Esophagus mucosa (tissue), 1 donor: ENCODE measurements at regions not wholly inside any gene's neighbourhood (a gene's known extent, or its start where the extent isn't known, plus 50 kb on each side); places are given as distances from the start of the nearest gene placed in this dataset.

Source experiments
- ATAC-seq: fragments of 200-7000 bp; cut with Tn5 transposase; one replicate; pipeline ENCODE4 v1.9.1; 2020
- donor health status: DM: yes; HTN: yes; CAD: no.

GRCh38 chr10:56728349-56728748 lies 367.3 kb upstream of the ZWINT start:
- ATAC-seq: no peak

DNA sequence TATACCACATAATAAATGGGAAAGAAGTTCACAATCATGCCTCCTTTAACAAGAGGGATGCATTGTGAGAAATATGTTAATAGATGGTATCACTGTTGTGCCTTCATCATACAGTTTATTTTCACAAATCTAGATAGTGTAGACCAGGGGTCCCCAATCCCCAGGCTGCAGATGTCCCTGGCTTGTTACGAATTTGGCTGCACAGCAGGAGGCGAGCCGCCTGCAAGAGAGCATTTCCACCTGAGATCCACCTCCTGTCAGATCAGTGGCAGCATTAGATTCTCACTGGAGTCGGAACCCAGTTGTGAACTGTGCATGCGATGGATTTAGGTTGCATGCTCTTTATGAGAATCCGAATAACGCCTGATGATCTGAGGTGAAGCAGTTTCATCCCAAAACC lies 361.9 kb upstream of the ZWINT start:
- no peak for ATAC-seq

DNA sequence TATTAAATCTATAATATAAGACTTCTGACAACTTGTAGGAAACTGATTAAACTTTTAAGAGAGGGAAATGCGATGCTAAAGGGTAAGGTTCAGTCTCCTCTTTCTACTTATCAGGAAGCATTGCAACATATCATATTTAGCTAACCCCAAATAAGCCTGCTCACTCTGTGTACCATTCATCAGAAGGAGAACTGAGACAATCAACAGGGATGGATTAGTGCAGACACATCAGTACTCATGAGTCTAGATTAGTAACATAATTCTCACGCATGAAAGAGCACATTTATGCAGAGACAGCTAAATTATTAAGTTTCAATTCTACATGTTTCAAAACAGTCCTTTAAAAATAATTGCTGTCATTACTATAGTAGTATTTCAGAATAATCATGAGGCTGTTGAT lies 354.2 kb upstream of the ZWINT start:
- no peak for ATAC-seq

- no peak for ATAC-seq
These were observed 337.4 kb upstream of the ZWINT start for GRCh38 chr10:56698506-56698905.

GRCh38 chr10:56679578-56679977 lies 318.5 kb upstream of the ZWINT start:
- no peak for ATAC-seq

DNA sequence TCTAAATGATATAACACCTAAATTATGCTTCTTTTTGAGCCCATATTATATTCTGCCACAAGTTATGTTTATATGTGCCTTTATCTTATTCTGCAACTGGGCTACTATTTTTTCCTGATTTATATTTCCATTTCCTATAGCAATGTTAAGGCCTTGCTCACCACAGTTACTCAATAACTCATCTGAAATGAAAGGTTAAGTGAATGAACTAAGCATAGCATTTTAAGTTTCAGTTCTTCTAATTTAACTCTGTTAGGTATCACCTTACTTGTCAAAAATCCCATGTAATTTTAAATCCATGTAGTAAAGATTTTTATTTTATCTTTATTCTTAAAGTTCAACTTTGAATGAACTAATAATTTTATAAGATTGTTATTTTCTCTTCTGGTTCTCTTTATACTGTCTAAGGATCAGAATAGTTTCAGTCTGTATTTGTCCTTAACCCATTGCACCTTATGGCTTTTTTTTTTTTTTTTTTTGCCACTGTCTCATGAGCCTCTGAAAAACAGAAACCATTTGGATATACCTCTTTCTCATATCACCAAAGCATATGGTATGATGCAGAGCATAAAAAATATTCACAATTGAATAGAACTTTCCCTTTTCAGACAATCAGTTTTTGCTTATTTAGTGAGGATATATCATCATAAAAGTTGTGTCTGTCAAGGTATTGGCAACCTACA lies 301.8 kb upstream of the ZWINT start:
- no peak for ATAC-seq

GRCh38 chr10:56653289-56653688 lies 292.2 kb upstream of the ZWINT start:
- no peak for ATAC-seq

DNA sequence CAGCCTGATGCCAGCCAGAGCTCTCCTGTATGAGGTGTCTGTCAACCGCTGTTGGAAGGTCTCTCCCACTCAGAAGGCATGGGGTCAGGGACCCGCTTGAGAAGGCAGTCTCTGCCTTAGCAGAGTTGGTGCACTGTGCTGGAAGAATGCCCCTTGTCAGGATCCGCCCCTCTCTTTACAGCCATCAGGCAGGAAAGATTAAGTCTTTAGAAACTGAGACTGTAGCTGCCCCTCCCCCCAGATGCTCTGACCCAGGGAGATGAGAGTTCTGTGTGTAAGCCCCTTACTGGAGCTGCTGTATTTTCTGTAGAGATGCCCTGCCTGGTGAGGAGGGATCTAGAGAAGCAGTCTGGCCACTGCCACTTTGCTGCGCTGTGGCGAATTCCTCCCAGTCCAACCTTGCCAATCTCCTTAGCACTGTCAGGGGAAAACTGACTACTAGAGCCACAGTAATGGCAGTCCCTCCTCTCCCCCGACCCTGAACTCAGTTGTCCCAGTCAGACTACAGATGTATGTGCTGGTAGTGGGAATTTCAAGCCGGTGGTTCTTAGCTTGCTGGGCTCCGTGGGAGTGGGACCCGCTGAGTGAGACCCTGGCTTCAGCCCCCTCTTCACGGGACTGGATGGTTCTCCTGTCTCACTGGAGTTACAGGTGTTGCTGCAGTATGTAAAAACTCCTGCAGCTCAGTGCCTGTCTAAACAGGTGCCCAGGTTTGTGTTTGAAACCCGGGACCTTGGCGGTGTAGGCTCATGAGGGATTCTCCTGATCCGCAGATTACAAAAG lies 285.5 kb upstream of the ZWINT start:
- no peak for ATAC-seq

- no peak for ATAC-seq
These were observed 272.9 kb upstream of the ZWINT start for GRCh38 chr10:56633876-56634452.

DNA sequence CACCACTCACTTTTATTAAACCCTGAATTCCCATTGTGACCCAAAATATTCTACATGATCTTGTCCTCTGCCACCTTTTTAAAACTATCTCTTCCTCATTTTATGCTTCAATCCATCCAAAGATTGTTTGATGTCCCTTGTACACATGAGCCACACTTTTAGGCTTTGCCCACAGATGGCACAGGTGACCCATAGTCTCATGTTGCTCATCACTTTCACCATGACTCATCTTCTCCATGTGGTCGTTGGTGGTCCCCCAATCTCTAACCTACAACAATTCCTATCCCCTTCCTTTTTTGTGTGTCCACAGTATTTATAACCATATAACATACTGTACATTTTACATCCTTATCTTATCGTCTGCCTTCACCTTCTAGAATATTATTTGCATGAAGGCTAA lies 271.5 kb upstream of the ZWINT start:
- ATAC-seq: no peak

- no peak for ATAC-seq
These were observed 263.0 kb upstream of the ZWINT start for GRCh38 chr10:56624082-56624481.

- no peak for ATAC-seq
These were observed 262.0 kb upstream of the ZWINT start for GRCh38 chr10:56623064-56623463.

DNA sequence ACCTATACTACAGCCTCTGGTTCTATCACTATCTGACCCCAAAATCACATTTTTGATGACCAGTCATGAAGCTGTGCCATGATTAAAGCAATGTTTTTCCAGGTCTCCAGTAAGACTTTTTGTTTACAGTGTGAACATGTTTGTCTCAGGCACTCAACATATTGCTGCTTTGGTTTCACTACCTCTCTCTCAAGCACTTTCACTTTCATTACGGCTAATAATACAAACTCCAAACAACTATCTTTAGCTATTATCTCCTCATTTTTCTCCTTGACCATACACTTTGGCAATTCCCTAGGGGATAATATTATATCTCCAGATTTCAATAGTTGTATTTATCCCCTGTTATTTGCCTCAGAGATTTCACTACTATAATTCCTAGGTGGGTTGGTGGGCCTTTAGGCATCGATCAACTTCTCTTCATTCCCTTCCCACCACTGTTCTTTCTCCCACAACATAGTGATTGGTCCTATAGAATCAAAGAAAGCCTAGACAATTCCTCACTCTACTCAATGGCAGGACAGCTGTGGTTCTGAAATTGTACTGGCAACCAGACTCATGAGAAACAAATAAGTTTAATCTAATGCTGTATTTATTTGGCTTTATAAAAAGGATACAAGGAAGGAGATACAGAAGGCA lies 261.4 kb upstream of the ZWINT start:
- ATAC-seq: no peak

GRCh38 chr10:56606202-56606601 lies 245.1 kb upstream of the ZWINT start:
- ATAC-seq: no peak

DNA sequence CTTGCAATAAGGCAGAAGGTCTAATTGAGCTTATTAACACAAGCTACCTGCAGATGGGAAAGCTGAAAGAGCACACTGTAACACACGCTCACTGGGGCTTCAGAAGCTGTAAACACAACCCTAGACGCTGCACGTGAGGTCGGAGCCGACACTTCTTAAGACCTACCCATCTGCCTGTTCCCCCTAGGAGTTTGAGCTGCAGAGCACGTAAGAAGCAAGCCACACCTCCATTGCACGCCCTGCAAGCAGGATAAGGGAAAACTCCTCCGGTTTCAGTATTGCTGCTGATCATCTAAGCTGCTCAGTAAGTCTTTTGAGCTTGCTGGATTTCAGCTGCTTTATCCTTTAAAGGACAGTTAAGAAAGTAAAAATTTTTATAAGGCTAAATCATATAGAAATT lies 244.0 kb upstream of the ZWINT start:
- ATAC-seq: no peak

DNA sequence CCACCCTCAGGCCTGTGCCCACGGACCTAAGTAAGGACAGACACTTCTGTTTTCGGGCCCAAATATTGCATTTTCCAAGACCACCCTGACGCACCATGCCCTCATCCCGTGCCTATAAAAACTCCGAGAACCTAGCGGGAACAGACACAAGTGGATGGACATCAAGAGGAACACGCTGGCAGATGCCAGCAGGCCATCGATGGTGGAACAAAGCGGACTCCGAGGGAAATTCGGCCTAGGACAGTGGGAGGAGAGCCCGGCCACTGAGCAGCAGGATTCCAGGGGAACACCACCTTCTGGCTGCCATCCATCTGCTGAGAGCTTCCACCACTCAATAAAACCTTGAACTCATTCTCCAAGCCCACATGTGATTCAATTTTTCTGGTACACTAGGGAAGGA lies 243.6 kb upstream of the ZWINT start:
- ATAC-seq: no peak

DNA sequence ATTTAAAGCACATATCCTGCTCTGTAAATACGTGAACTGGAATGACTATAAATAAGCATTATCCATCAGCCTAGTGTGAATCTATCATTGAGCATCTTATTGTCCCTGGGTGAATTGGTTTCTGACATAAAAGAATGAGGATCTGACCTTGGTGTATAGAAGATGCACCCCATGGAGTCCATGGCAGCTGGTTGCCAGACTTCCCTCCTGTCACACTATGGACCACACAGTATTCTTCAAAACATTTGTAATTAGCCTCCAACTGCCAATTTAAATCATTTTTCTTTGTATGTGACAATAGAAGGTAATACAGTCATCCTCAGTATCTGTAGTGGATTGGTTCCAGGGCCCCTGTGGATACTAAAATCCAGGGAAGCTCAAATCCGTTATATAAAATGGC lies 238.1 kb upstream of the ZWINT start:
- ATAC-seq: no peak

DNA sequence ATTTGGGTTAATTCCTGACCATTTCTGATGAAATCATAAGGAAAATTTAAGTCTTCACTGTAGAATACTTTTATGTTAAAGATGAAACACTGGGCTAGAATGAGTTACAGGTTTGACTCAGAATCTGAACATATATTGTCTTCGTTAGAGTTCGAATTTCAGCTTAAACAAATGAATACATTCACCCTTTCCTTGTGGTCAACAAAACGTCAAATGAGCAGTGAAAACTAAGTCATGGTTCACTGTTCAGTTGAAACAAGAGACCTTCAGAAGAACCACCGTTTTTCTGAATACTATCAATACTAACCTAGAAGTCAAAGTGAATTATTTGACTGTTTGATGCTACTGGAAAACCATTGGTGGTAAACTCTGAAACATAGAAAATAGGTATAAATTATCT lies 235.2 kb upstream of the ZWINT start:
- no peak for ATAC-seq

- no peak for ATAC-seq
These were observed 232.1 kb upstream of the ZWINT start for GRCh38 chr10:56593120-56593519.

DNA sequence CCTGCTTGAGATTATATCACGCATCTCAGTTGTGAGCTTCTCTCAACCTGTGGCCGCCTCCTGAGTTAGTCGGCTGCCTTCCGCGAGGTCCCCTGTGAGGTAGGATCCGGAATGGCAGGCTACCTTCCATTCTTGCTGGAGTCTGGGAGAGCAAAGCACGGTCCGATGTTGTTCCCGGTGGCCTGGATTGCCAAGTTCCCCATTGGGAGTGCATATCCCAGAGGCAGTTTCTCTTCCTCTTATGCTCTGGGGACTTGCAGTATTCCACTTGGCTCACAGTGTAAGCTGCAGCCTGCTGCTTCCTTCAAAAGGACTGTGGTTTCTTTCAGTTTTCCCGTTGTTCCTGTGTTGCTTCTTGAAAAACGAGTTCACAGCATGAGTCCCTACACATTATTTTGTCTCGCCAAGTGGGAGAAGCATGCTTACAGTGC lies 225.4 kb upstream of the ZWINT start:
- ATAC-seq: no peak

DNA sequence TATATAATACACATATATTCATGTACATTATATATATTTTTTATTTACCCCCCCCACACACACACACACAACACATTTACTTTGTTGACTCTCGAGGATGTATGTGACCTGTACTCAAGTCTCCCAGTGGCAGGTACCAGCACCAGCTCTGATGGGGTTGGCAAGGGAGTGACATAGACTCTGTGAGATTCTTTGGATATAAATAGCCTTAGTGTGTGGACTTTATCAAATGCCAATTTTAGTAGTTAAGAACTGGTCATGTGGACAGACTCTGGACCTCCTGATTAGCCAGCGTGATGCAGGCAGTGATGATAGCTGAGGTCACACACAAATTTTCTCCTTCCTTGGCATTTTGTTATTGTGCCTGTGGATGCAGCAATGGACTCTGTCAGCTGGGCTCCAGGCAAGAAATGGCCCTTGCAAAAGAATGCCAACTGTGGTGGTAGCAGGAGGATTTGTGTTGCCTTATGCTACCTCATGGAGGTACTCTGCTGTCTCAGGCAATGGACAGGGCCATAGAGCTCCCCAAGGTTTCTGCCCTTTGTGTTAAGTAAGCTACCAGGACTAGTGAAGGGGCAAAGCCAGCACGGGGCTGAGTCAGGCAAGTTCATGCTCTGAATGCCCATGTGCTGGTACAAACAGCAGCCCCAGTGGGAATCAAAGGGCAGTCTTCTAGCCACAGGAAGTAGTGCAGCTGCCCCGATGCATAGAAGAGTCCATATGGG lies 224.6 kb upstream of the ZWINT start:
- ATAC-seq: no peak

DNA sequence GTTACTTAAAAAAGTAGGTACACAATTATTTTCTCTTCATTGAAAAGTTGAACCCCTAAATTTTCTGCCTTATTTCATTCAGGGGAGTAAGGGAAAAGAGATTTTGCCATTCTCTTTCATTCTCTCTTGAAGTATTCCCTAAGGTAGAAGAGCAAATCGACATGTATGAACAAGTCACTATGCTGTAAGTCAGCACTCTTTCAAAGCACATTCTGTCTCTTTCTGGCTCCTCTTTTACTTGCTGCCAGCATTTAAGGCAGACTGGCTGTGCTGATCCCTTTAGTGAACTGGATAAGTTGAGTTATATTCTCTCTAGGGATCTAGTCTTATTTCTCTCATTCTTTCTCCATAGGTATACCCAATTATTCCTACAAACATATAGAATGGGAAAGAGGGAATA lies 222.3 kb upstream of the ZWINT start:
- ATAC-seq: no peak

DNA sequence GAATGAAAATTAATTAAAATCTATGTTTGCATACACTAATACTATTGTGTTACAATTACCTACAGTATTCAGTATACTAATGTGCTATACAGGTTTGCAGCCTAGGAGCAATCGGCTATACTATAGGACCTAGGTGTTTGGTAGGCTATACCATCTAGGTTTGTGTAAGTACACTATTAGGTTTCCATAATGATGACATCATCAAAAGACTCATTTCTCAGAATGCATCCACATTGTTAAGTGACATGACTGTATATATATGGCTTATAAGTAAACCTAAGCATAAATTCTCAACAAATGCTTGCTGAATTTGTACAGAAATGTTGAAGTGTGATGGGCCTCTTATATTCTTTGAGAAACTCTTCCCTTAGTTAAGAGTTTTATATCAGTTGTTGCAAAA lies 206.5 kb upstream of the ZWINT start:
- no peak for ATAC-seq
